CD4-positive, alpha-beta T cell treated with Interleukin-21 for 1 hour (primary cell): ENCODE measurements at regions not wholly inside any gene's neighbourhood (a gene's known extent, or its start where the extent isn't known, plus 50 kb on each side); places are given as distances from the start of the nearest gene placed in this dataset.

Source experiments
- DNase-seq: peaks from one replicate; pipeline ENCODE4 v3.0.0-alpha.2; 2020

DNA sequence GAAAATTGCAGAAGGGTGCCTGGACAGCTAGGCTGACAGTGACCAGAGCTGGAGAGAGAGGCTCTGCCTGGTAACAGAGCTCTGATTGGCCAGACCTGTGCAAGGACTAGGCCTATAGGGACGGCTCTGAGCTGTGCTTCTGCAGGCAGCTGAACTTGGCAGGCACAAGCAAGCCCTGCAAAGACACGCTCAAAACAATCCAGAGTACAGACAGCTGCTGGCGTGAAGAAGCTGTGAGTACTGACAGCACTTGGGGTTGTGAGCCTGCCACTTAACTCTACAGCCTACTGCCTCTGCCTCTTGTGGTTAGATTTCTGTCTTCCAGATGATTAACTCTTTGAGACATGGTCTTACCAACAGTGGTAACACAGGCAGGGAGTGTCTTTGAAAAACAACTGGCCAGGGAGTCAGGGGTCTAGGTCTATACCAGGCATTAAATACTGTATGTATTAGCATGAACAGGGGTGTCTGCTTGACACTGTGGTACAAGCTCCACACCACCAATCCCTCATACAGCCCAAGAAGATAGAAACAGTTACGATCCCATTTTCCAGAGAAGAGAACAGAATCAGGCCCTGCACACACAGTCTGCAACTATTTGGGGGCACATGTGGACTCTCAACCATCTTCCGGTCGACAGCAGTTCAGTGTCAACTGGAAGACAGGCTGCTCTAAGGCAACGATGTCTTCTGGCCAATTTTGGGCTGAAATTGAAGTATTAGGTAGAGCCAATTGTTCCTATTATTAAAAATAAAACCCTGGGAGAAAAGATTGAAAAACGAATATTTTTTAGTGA, 568.4 kb downstream of the TNS1 start:
- peak; percentile 31 for DNase-seq

DNA sequence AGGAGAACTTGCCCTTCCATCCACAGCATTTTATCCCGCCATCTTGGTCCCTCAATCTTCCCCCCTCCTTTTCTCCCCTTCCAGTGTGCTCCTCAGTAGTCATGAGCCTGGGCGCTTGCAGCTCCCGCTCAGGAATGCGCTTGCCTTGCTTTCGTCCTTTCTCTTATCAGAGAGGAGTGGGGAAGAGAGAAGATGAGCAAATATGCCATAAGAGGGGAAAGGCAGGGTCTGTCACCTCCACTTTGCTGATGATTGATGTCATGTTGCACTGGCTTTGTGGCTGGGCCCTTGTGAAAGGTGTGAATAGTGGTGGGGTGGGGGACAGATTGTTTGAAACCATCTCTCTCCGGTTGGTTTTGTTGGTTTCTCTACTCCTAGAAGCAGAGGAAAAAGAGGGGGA, 569.3 kb downstream of the TNS1 start:
- no peak for DNase-seq

DNA sequence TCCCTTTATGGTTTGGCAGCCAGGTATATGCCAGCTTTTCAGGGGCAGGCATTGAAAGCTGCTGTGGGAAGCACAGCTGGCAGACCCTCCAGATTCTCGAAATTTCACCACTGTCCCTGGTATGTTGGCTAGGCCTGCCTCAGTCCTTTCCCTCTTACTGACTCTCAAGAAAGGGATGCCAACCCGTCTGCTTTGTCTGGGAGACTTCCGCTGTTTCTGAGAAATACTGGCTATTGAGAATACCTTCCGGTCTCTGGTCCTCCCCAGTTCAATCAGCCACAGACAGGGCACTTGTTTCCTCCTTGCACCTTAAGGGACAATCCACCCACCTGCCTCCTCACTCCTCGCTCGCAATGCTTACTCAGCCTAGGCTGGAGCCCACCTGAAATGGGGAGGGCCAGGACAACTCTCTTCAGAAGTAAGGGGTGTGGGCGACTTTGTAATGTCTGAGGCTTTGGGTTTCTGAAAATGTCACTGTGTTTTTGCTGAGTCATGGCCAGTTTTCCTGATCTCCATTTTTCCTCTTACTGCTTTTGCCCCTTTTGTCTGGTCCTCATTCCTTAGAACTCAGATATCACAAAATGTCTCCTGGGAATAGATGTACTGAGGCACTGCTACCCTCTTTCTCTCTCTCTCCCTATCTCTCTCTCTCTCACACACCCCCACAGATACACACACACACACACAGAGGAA, 571.1 kb downstream of the TNS1 start:
- no peak for DNase-seq

DNA sequence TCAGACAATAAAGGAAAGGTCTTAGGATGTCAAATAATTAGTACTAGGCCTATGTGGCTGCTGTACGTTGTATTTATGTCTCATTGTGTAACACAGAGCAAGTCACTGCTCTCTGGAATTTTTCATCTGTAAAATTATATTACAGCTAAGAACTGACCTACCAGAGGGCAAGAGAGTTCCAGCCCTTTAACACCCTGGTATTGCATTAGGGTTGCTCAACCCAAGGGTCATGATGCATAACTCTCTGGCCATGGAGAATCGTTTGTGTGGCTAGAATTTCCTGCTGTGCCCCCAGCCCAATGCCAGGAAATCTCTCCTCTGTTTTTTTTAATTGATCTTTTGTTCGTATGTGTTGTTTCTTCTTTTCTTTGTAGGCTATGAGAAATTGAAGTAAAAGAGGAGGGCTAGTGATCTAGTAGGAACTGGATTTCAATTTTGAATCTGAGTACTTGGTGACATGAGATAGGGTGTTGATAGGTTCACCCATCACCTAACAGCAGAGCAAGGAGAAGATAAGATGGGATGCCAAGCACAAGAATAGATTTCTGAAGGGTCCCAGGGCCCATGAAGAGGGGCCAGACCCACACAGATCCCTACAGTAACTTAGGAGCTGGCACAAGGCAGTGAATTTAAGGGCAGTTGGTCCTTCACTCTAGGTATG, 571.2 kb upstream of the TNP1 start:
- no peak for DNase-seq

DNA sequence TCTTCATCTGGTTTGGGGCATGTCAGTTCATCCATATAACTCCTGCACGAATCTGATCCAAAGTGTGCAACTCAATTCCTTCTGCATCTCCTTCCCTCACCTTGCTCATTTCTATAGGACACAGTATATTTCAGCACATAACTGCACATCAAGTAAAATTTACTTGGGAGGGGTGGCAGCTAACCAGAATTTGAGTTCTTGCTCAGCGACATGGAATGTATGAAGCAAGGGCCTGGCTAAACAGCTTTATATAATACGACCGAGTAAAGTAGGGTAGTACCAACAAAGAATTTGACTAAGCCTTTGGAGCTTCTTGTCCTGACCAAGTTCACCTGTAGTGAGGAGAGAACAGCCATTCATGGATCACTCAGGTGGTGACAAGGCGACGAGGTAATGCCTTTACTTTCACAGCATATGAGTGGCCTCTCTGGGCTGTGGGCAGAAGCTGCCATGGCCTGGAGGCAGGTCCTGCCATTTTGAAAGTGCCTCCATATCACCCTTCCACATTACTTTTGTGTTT, 570.2 kb upstream of the TNP1 start:
- DNase-seq: no peak

DNA sequence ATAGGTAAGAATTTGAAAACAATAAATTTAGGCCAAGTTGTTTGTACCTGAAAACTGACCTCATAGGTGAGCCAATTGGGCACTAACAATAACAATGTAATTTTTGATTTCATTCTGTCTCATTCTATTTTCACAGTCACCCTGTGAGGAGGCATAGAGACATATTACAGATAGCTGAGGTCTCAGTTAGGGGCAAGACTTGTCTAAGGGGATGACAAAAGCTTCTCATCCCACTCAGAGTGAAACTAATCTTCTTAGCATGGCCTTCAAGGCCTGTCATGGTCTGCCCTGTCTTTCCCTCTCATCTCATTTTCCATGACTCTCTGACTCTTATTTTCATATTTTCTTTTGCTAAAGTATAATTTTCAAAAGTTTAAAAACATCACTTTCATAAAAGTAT, 562.0 kb upstream of the TNP1 start:
- no peak for DNase-seq

DNA sequence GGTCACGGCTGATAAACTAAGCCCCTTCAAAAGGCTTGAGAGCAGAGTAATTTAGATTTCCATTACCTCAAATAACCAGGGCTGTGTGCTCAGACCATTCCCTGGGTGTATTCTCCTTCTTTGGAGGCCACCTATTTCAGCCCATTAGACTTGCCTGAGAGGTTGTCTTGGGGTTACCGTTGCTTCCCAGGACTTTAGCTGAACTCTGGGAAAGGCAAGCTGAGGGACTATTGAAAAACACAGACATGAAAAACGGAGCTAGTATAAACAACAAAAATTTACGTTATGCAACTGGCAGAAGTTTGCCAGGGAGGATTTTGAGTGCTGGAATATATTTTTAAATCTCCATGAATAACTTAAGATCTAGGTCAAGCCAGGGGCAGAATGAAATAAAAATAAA, 561.0 kb upstream of the TNP1 start:
- DNase-seq: no peak

DNA sequence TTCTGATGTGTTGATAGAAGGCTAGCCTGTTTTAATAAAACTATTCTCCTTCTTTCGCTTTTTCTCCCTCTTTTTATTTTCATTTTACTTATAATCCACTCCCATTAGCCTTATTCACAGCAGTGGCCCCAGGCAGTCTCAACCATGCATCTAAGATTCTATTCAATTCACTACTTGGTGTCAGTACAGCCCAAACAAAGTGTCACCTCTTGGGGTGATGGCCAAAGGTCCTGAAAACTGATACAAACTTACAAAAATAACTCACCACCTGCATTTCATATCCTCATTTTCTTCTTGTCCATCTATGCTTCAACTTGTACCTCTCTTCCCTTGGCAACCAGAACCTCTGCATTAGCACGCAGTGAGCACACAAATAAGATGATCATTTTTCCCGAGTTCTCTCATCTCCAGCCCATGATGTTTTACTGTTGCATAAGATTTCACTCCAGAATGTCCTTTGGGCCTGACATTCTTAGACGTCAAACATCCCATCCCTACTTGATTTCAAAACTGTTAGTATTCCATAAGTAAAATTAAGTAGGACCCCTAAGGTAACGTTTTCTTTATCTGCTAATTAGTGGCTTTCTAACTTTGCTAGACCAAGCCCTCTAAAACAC, 559.3 kb upstream of the TNP1 start:
- DNase-seq: no peak

DNA sequence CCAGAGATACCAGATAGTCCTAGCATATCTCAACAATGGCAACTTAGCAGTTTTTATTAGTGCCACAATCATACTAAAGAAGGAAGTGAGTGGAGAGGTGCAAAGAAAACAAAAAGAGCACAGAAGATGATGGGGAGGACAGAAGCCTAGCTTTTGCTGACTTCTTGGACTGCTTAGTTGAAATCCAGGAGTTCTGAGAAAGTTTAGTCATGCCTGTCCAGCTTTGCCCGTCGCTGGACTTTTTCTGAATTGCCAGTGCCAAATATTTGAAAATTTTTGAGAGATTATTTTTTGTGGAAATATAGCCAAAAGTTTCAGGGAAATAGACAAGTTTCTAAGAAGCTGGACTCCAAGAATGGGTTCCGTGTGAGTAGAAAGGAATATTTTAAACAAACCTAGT, 558.7 kb upstream of the TNP1 start:
- no peak for DNase-seq

DNA sequence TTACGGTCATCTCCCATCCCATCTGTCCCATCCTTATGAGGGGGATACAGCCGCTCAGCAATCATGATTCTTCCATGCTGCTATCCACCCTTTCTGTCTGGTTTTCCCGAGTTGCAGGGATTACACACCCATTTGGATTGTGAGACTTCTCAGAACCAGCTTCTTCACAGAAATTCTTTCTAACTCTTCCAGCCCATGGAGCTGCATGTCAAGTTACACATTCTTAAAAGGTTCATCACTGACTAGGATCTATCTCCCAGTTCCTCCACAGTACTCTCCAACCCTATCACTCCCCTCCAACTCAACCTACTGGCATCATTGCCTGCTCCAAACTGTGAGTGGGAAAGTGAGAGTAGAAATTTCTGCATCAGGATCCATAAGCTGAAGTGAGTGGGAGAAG, 558.2 kb upstream of the TNP1 start:
- no peak for DNase-seq

DNA sequence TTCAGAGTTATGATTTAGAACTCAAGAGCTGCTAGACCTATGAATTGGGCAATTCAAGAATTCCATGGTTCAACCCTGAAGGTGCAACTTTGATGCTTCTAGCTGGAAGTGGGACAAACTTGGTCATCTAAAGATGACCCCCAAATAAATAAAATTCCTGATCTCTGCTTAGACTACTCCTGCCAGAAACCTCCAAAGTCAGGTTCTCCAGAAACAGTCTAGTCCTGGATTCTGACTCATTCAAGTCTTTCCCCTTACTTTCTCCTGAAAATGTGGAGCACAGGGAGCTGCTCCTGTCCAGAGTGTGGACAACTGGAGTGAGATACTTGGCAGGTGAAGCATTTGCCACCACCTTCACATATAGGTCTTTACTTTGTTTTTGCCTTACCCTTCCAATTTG, 557.7 kb upstream of the TNP1 start:
- DNase-seq: no peak

DNA sequence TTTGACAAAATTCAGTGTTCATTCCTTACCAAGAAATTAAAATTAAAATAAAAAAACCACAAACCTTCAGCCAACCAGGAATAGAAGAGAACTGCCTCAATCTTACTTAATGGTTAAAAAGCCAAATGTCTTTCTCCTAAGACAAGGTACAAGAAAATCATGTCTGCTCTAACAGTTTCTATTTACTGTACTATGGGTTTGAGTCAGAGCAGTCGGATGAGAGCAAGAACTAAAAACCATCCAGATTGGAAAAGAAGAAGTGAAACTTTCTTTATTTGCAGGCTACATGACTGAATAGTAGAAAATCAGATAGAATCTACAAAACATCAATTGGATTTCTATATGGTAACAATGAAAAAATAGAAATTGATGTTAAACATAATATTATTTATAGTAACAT, 555.5 kb upstream of the TNP1 start:
- DNase-seq: no peak

DNA sequence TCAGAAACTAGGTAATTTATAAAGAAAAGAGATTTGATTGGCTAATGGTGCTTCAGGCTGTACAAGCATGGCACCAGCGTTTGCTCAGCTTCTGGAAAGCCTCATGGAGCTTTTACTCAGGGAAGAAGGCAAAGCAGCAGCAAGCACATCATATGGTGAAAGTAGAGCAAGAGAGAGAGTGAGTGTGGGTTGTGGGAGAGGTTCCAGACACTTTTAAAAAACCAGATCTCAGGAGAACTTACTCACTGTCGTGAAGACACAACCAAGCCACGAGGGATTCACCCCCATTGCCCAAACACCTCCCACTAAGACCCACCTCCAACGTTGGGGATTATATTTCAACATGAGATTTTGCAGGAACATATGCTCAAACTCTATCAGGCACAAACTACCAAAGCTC, 554.6 kb upstream of the TNP1 start:
- DNase-seq: no peak

DNA sequence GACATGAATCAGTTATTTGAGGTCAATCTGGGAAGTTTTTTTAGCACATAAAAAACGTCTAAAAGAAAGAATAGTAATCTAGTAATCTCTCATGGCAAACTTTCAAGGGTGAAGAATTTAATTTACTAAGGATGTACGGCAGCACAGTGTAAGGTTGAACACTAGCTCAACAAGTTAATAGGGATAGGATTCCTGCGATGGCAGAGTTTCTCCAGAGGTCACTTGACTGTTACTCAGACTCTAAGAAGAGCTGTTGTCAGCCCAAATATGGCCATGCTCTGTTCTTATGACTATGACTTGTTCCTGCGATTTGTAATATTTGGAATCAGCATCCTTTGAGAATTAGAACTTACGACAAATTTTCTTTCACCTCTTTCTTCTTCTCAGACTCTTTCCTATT, 553.3 kb upstream of the TNP1 start:
- DNase-seq: no peak

DNA sequence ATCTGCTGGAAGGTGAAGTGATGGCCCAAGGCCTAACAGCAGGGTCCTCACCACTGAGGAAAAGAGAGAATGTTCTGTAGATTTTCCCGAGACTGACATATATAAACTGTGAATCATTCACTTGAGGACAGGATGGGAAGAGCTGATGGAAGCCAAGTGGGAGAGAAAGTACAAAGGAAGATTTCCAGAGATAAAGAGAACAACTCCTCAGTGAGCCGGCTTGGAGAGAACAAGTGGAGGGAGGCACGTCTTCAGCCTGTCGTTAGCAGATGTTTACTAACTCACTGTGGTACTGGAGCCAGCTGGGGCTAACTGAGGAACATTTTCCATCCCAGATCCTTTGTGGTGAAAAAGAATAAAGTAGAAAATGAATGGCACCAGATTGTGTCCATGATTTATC, 552.9 kb upstream of the TNP1 start:
- no peak for DNase-seq

DNA sequence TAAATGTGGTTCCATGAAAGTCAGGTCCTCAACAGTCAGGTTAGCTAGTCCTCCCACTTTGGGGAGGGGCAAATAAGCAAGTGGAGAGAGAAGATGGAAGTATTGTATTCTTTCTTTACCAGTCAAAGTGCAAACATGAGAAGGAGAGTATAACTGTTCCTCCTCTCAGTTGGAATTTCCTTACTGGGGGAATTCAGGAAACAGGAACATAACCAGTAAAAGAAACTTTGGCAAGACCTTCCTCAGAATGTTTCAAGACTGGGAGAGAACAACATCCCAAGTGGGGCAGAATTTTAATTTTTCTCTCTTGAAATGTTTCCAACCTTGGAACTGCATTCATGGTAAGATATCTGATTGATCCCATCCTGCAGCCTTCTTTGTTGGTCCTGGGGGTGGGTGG, 552.4 kb upstream of the TNP1 start:
- DNase-seq: no peak

DNA sequence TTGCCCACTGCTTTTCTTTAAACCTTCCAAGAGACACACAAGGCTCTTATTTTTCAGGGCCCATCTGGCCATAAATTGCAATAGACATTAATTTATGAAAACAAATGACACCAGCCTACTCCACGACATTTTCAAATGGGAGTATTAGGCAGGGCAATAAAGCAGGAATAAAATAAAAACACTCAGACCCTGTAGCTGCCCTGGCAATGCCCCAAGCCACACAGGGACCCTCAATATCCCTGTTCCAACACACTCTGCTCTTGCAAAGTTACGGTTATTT, 550.8 kb upstream of the TNP1 start:
- no peak for DNase-seq

DNA sequence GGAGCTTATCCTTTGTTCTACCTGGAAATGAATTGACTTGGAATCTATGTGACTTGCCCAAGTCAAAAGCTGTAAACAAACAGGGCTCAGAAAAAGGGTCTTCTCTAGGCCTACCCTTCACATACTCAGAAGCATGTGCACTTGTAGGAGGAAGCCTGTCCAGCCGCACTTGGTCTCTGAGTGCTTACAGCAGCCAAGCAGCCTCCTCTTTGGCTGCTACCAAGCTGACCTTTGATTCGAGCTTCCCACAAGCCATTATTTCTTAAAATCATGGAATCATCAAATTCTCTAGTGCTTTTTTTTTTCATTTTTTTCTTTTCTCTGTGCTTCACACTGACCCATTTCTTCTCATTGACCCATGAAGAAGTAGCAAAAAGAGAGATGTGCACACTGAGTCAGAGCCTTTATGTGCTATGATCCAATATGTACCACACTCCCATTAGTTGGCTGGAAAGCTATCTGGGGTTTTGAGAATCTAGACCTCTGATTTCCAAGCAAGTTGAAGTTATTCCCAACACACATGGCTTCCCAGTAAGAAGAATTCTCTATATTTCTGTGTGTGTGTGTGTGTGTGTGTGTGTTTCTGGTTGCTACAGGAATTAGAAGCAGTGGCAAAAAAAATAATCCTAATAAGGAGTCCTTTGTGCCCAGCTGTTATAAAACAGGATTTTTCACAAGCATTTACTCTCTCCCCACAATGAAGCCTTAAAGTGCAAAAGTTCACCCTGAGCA, 550.3 kb upstream of the TNP1 start:
- no peak for DNase-seq

DNA sequence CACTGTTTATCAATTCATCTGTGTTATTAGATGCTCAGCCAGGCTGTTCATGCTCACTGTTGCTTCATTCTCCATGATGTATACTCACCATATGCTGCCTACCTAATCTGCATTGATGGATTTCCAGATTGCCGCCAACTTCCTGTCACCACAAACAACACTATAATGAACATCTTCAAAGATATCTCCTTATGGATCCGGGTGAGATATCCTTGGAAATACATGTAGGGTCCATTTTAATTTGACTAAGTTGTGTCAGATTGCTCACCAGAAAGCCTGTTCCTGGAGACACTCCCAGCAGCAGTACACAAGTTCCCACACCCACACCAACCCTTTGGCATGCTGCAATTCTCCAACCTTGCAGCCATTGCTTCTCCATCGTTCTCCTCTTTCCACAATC, 547.5 kb upstream of the TNP1 start:
- DNase-seq: no peak

DNA sequence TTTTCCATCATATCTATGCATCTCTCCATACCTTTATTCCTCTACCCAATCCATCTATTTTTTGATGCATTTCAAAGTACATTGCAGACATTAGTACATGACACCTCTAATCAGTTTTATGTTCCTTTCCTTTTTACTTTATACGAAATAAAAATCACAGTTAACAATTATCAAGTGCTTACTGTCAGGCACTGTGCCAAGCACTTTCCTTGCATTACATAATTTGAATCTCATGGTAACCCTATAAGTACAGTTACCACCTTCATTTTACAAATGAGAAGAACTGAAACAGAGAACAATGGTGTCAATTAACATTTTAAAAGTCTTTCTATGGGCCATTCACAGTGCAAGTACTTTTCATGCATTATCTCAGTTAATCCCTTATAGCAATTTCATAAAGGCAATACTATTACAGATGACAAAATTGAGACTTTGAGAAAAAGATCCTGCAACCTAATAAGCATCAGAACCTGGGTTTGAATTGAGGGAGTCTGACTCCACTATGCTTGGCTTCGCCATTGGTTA, 544.4 kb upstream of the TNP1 start:
- no peak for DNase-seq

DNA sequence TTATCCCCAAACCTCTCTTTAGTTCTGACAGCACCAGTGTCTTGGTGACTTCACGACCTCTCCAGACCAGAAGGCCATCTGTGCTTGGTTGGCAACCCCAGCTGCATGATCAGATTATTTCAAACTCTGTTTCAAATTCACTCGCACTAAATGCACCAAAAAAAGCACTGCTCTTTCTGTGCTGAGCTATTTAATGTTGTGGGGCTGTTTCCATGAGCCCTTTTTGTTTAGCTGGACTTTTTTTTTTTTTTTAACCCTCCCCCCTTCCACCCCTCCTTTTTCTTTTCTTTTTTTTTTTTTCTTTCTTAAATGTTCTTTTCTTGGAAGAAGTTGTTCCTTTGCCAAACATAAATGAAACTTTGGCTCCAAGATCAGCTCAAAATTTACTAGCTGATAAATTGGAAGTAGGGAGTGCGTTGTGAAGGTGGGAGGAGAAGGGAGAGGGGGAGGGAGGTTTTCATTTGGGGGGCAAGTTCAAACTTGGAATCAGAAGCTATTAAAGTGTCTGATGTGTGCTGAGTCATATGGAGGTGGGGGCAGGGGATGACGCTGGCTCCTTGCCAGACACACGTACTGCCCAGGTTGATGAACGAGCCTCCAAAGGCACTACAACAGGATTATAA, 543.0 kb upstream of the TNP1 start:
- DNase-seq: no peak

DNA sequence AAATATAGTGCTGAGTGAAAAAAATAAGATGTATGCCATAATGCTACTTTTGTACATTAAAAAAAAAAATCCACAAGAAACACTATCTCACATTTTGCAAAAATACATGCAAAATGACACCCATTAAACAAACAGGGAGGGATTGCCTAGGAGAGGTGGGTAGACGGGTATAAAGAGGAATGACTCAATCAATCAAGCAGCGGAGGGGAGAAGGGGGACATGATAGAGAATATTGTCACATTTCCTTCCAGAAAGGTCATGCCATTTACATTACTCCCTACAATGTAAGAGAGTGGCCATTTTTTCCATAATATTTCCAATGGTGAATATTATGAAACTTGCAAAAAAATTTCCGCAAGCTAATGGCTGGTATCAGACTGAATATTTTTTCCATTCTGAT, 542.3 kb upstream of the TNP1 start:
- no peak for DNase-seq
